Heart right ventricle (tissue), 16 donors: ENCODE measurements at regions not wholly inside any gene's neighbourhood (a gene's known extent, or its start where the extent isn't known, plus 50 kb on each side); places are given as distances from the start of the nearest gene placed in this dataset.

Experiments used
- ATAC-seq, 8 donors: fragments of 200-7000 bp; cut with Tn5 transposase; one replicate each; pipeline ENCODE4 v1.9.1; 2020; ENCODE audit warnings: mild to moderate bottlenecking in 8 of 8, moderate library complexity in 8 of 8, moderate number of reproducible peaks in 1 of 8
- DNase-seq, 2 donors: peaks; one replicate each; pipeline ENCODE4 v3.0.0-alpha.2; 2020
- H3K27ac ChIP-seq, 10 donors: fragments of 200-600 bp; sonication (generic) in 2 of 10; one replicate each; pipeline versions ENCODE4 v1.5.0 to v1.8.0; 2020 to 2022; ENCODE audit warnings: mild to moderate bottlenecking in 3 of 10
- H3K27me3 ChIP-seq, 7 donors: fragments of 200-600 bp; one replicate each; pipeline ENCODE4 v1.8.0; 2021 to 2022; ENCODE audit warnings: mild to moderate bottlenecking in 2 of 7
- H3K36me3 ChIP-seq, 9 donors: fragments of 200-600 bp; sonication (generic) in 1 of 9; one replicate each; pipeline versions ENCODE4 v1.5.0 to v1.8.0; 2020 to 2022; ENCODE audit warnings: mild to moderate bottlenecking in 2 of 9
- H3K4me1 ChIP-seq, 9 donors: fragments of 200-600 bp; sonication (generic) in 1 of 9; one replicate each; pipeline versions ENCODE4 v1.5.0 to v1.8.0; 2020 to 2022; ENCODE audit warnings: mild to moderate bottlenecking in 4 of 9
- H3K4me3 ChIP-seq, 10 donors: fragments of 200-600 bp; sonication (generic) in 2 of 10; one replicate each; pipeline versions ENCODE4 v1.5.0 to v1.8.0; 2020 to 2022; ENCODE audit warnings: mild to moderate bottlenecking in 7 of 10, moderate library complexity in 2 of 10
- H3K9me3 ChIP-seq, 11 donors: fragments of 200-600 bp in 10 of 11; sonication (generic) in 2 of 11; one replicate each; pipeline versions ENCODE4 v1.5.0 to v1.8.0; 2013 to 2022; ENCODE audit warnings: mild to moderate bottlenecking in 2 of 11, control low read depth in 1 of 11, moderate library complexity in 1 of 11
- CTCF ChIP-seq, 9 donors: fragments of 200-600 bp; sonication (generic) in 2 of 9; IDR thresholded peaks; one replicate each; pipeline versions ENCODE4 v1.5.0 to v1.8.0; 2021 to 2022; ENCODE audit warnings: antibody characterized with exemption in 9 of 9, mild to moderate bottlenecking in 5 of 9, moderate library complexity in 1 of 9
- WGBS, 2 donors: extraction: QIAGEN DNeasy Blood & Tissue Kit; methylation state at CpG; one replicate each; pipeline ENCODE4 v1.1.7; 2013; ENCODE audit warnings: inconsistent platforms in 1 of 2; 5-methylcytosine and 5-hydroxymethylcytosine counted together
- intact Hi-C, 10 donors: fragments of 100-400 bp; cut with DNase I; formaldehyde crosslinking; loops; one replicate each; pipeline versions ENCODE4 v1.11.1 to v1.14.2; 2022
- donor health status: Arrhythmogenic right ventricular cardiomyopathy.
- donor health status: ischemic (EF 13 %, LVEDD 7.1; RV severe dilation, severe dysfunction).
- donor health status: healthy with polysubstance abuse.
- donor health status: DM: no; HTN: yes; CAD: no.
- donor health status: DM: no; HTN: no; CAD: no.
- donor health status: ischemic (EF 25% LVEDD 6.9; RV normal size, moderate dysfunction).
- donor health status: ischemic (EF 25% LVEDD 5.7; RV mildly dilated, moderate dysfunction).
- donor health status: healthy.
- donor health status: DM: yes; HTN: yes; CAD: no.
- donor health status: Ischemic cardiomyopathy.
- donor health status: ischemic (EF 35%, LVEDD 5.7; RV mildly dilated, moderate dysfunction).
- donor health status: nonischemic (EF 11% LVEDD 7.7; RV severe dilation, severe dysfunction).
- donor health status: DM: yes; HTN: yes; CAD: no.
- donor health status: PGD.
- donor health status: ischemic (EF 29% LVEDD 5.4; RV normal size, mild dysfunction).
- donor health status: nonischemic (EF 23%, LVEDD 6.1; RV moderate dilation, normal function).

- TF ChIP-seq CTCF (IDR thresholded peaks at IDR 0.05) = no peak
- Histone ChIP-seq H3K4me1 (peaks cover 0 to 52% (median 28%) of the 10 kb centered on the region in 9 donors), H3K36me3 (no peaks in the 10 kb centered on the region), H3K27ac (peak overlapping the region; percentile 15 to 90 (median 82)), H3K4me3 (peak overlapping the region; percentile 37 to 75 (median 65)), H3K9me3 (no peaks in the 10 kb centered on the region), H3K27me3 (peaks cover 0 to 49% (median 0%) of the 10 kb centered on the region in 7 donors)
- intact Hi-C loops = loop anchor here in 5 of 10 donors (2.0 to 10.0 kb wide), 9 partner anchors 39 to 339 kb away; partner anchors contain the start of gene HMGN4 (in 1 of the 5)
- DNase-seq (no peak), ATAC-seq (no peak)
- WGBS, 2 donors = 42 to 52% methylated on average over 28 of the region's 28 CpGs
Measured at GRCh38 chr6:26195924-26196845, 109.0 kb downstream of the HFE start.

- peak; percentile 51 to 83 for DNase-seq
- Histone ChIP-seq H3K36me3 (no peaks in the 10 kb centered on the region), H3K9me3 (no peaks in the 10 kb centered on the region), H3K4me1 (peaks cover 0 to 52% (median 28%) of the 10 kb centered on the region in 9 donors), H3K27me3 (peaks cover 0 to 40% (median 0%) of the 10 kb centered on the region in 7 donors), H3K4me3 (peak overlapping the region; percentile 37 to 75 (median 65)), H3K27ac (peak overlapping the region in 9 of 10 donors; percentile 57 to 90 (median 81))
- WGBS, 2 donors = 4% methylated on average over 51 of the region's 51 CpGs
- intact Hi-C loops = loop anchor here in 5 of 10 donors (2.0 to 10.0 kb wide), 9 partner anchors 40 to 338 kb away; partner anchors contain the start of gene HMGN4 (in 1 of the 5)
- peak; percentile 52 to 68 (median 62) for ATAC-seq
- TF ChIP-seq CTCF (IDR thresholded peaks at IDR 0.05) = peak in 1 of 9 donors; percentile 0
Measured at GRCh38 chr6:26196846-26197635, 109.8 kb downstream of the HFE start.

- no peak for ATAC-seq
- intact Hi-C loops = loop anchor here in 5 of 10 donors (2.0 to 10.0 kb wide), 9 partner anchors 40 to 337 kb away; partner anchors contain the start of gene HMGN4 (in 1 of the 5)
- Histone ChIP-seq H3K4me1 (peaks cover 0 to 52% (median 28%) of the 10 kb centered on the region in 9 donors), H3K27me3 (peaks cover 0 to 38% (median 0%) of the 10 kb centered on the region in 7 donors), H3K9me3 (no peaks in the 10 kb centered on the region), H3K27ac (peak overlapping the region in 6 of 10 donors; percentile 57 to 90 (median 86)), H3K4me3 (peak overlapping the region in 9 of 10 donors; percentile 45 to 75 (median 65)), H3K36me3 (no peaks in the 10 kb centered on the region)
- no peak for DNase-seq
- no peak for TF ChIP-seq CTCF (IDR thresholded peaks at IDR 0.05)
Measured at GRCh38 chr6:26197636-26197932, 110.4 kb downstream of the HFE start.
